ENCODE measurements at regions not wholly inside any gene's neighbourhood (a gene's known extent, or its start where the extent isn't known, plus 50 kb on each side); places are given as distances from the start of the nearest gene placed in this dataset.

- no peak for TF ChIP-seq ZBTB20 (CRISPR knock-in tag; IDR thresholded peaks at IDR 0.05; ENCODE audit: borderline replicate concordance, low read depth)
- no peak for TF ChIP-seq RFX5 (IDR thresholded peaks at IDR 0.05; ENCODE audit: low read depth, low read length)
- no peak for TF ChIP-seq ASH2L (IDR thresholded peaks at IDR 0.05; ENCODE audit: insufficient read length, low read depth, low read length)
- no peak for TF ChIP-seq ZNF639 (CRISPR knock-in tag; conservative IDR thresholded peaks at IDR 0.05)
- no peak for TF ChIP-seq SNRNP70 (IDR thresholded peaks at IDR 0.05; ENCODE audit: low read depth, low read length)
- TF ChIP-seq SP2 (CRISPR knock-in tag; IDR thresholded peaks at IDR 0.05) = no peak
- no peak for TF ChIP-seq ZNF256 (CRISPR knock-in tag; conservative IDR thresholded peaks at IDR 0.05)
- no peak for TF ChIP-seq PTBP1 (IDR thresholded peaks at IDR 0.05; ENCODE audit: low read depth, low read length, poor library complexity, severe bottlenecking)
- TF ChIP-seq, protein P1, sequence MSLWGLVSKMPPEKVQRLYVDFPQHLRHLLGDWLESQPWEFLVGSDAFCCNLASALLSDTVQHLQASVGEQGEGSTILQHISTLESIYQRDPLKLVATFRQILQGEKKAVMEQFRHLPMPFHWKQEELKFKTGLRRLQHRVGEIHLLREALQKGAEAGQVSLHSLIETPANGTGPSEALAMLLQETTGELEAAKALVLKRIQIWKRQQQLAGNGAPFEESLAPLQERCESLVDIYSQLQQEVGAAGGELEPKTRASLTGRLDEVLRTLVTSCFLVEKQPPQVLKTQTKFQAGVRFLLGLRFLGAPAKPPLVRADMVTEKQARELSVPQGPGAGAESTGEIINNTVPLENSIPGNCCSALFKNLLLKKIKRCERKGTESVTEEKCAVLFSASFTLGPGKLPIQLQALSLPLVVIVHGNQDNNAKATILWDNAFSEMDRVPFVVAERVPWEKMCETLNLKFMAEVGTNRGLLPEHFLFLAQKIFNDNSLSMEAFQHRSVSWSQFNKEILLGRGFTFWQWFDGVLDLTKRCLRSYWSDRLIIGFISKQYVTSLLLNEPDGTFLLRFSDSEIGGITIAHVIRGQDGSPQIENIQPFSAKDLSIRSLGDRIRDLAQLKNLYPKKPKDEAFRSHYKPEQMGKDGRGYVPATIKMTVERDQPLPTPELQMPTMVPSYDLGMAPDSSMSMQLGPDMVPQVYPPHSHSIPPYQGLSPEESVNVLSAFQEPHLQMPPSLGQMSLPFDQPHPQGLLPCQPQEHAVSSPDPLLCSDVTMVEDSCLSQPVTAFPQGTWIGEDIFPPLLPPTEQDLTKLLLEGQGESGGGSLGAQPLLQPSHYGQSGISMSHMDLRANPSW (CRISPR knock-in tag; IDR thresholded peaks at IDR 0.05; ENCODE audit: borderline replicate concordance) = no peak
- TF ChIP-seq ZMAT3 (CRISPR knock-in tag; conservative IDR thresholded peaks at IDR 0.05) = no peak
These were observed 181.9 kb upstream of the KIF2B start for GRCh38 chr17:53640808-53641207.

All from HepG2 (cell line).